ENCODE measurements at regions not wholly inside any gene's neighbourhood (a gene's known extent, or its start where the extent isn't known, plus 50 kb on each side); places are given as distances from the start of the nearest gene placed in this dataset.

DNA sequence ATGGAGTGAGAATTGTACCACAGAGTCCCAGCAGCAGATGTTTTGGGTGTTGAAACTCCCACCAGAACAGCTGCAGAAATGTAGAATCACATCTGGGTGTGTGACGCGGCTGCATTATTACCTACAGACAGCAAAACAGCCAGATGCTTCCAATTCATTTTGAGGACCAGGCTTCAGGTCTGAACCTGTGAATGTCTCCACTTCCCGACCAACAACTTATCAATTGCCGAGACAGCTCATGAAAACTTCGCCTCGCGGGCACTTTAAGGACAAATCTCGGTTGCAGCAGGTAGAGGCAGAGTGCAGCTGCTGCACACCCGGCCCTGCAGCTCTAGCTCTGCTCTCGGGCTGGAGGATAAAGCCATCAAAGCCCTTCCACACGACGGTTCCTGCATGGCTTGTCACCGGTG is 202.0 kb downstream of the HRH4 start:
- DNase-seq (ENCODE audit: low read depth in 4 of 4, low spot score in 3 of 4), result no peak

DNA sequence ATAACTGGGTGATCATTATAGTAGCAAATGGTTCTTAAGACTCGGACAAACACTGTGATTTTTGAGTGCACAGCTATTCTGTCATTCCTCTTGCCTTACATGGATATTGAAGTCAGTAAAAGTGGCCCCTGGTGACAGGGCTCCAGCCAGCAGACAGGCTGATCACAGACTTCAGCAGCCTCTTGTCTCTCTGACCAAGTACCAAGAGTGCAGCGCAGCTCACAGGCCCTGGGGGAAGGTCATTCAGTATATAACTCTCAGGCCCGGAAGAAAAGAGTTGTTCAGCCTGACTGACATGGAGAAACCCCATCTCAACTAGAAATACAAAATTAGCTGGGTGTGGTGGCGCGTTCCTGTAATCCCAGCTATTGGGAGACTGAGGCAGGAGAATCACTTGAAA is 202.6 kb downstream of the HRH4 start:
- DNase-seq (ENCODE audit: low read depth in 4 of 4, low spot score in 3 of 4), result no peak

DNA sequence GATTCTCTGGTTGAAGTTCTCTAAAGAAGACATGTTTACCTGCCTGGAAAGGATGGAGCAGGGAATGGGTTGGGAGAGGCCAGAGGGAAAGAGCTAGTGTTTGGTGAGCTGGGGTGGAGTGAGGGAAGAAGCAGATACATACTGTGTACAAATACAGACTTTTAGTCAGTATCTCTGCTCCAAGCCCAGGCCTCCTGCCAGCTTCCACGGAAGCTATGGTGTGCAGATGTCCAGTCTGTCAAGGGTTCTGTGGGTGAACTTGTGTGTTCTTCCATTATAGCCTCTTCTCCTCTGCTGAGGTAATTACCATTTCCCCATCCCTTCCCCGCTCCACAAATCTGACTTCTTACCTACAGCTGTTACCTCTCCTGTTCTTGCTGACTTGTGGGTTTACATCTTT is 208.6 kb downstream of the HRH4 start:
- DNase-seq (ENCODE audit: low read depth in 4 of 4, low spot score in 3 of 4), result no peak

DNA sequence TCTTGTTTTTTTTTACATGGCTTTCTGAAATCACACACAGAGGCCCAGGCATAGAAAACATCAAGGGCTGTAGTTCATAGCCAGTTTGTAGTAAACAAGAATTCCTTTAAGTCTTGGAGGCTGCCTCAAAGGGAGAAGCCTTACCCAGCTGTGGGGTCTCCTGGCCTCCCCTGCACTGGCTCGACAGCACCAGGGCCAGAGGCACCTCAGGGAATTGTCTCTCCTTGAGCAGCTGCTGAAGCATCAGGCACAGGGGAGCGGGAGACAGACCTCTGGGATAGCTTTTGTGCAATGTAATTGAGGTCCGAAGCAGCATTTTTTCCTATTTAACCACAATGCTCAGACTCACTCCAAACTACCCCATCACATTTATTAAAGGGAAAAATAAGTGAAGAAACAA is 209.1 kb downstream of the HRH4 start:
- DNase-seq (ENCODE audit: low read depth in 4 of 4, low spot score in 3 of 4), result no peak

- no peak for DNase-seq (ENCODE audit: low read depth in 4 of 4, low spot score in 3 of 4)
Measured at GRCh38 chr18:24672165-24672941, 211.9 kb downstream of the HRH4 start.

- no peak for DNase-seq (ENCODE audit: low read depth in 4 of 4, low spot score in 3 of 4)
Measured at GRCh38 chr18:24674200-24674599, 213.8 kb downstream of the HRH4 start.

DNA sequence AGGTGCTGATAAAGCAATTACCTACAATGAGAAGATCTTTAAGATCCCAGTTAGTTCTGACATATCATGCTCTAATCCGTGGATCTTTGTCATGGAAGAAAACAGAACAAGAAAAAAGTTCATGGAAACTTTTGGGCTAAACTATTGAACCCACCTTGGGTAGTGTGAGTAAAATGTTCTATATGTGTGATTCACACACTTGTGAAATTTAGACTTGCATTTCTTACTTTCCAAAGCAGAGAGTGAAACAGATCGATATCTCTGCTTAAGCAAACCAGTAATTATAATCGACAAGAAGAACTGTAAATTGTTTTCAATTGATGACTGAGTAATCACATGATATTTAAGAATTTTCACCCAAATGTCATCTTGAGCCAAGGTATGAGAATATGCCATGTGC is 214.2 kb downstream of the HRH4 start:
- no peak for DNase-seq (ENCODE audit: low read depth in 4 of 4, low spot score in 3 of 4)

DNA sequence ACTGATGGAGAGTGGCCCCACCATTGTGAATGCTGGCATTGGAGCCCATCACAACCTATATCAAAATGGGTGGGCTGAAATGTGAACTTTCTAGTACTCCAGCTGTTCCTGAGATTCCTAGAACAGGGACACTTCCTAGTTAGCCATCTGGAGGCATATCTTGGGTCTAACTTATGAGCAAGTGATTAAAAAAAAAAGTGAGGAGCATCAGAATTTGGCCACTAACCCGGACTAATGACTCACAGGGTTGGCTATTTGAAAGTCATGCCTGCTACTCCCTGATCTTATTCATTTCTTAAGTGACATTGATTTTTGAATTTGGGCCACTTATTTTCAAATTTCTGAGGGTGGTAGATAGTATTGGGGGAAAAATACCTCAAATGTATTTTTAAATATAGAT is 216.6 kb downstream of the HRH4 start:
- DNase-seq (ENCODE audit: low read depth in 4 of 4, low spot score in 3 of 4), result no peak

GRCh38 chr18:24678107-24678506 is 217.7 kb downstream of the HRH4 start:
- DNase-seq (ENCODE audit: low read depth in 4 of 4, low spot score in 3 of 4), result no peak

DNA sequence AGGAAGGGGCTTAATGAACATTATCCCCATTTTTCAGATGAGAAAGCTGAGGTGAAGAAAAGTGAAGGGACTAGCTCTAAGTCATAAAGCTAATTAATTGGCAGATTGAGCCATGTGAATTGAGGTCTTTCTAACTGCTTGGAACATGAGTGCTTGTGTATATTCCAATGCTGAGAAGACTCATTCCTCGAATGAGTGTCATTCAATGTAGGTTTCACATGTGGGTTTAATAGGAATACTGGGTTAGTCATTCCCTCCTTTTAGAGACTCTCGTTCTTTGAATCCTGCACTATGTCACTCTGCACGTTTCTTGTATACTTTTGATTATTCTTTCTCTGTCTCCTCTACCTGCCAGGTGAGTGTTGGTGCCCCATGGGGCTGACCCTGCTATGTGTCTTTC is 218.2 kb downstream of the HRH4 start:
- no peak for DNase-seq (ENCODE audit: low read depth in 4 of 4, low spot score in 3 of 4)

DNA sequence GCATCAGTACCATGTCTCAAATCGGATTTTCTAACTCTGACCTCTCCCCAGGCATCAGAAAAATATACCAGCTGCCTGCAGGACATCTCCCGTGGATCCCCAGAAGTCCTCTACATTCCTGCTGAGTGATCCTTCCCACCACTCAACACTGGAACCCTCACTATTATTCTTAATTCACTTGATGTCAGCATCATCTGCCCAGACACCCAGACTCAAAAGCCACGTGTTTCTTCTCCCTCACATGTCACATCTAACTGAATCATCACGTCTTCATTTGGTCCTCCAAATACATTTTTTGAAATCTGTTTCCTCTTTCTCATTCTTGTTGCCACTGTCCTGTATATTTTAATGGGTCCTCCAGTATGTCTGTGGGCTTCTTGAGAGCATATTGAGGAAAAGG is 218.6 kb downstream of the HRH4 start:
- no peak for DNase-seq (ENCODE audit: low read depth in 4 of 4, low spot score in 3 of 4)

GRCh38 chr18:24683925-24684324 is 223.5 kb downstream of the HRH4 start:
- DNase-seq (ENCODE audit: low read depth in 4 of 4, low spot score in 3 of 4), result no peak

GRCh38 chr18:24685254-24685959 is 225.0 kb downstream of the HRH4 start:
- DNase-seq (ENCODE audit: low read depth in 4 of 4, low spot score in 3 of 4), result no peak

GRCh38 chr18:24695168-24695567 is 234.7 kb downstream of the HRH4 start:
- DNase-seq (ENCODE audit: low read depth in 4 of 4, low spot score in 3 of 4), result peak in 3 of 4 donors; percentile 8 to 46 (median 14)

DNA sequence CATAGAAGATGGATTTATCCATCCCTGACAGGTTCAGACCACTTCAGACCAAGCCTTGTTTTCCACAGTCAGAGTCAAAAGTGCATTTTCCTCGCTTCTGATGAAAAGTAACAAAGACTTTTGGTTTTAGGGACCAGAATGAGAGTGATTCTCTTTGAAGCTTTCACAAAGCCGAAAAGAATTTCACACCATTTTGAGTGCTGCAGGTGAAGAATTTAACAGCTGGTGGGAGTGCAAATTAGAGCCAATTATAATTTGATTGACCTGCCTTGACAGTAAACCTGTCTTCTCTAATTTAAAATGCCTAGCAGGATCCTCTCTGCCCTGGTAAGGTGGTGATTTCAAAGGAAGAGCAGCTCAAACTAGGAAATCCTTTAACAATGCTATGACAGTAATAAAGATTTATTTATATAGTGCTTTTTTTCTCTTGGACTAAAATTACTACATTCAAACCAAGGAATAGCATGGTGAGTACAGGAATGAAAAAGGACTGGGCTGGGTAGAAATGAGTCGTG is 241.6 kb downstream of the HRH4 start:
- DNase-seq (ENCODE audit: low read depth in 4 of 4, low spot score in 3 of 4), result no peak

DNA sequence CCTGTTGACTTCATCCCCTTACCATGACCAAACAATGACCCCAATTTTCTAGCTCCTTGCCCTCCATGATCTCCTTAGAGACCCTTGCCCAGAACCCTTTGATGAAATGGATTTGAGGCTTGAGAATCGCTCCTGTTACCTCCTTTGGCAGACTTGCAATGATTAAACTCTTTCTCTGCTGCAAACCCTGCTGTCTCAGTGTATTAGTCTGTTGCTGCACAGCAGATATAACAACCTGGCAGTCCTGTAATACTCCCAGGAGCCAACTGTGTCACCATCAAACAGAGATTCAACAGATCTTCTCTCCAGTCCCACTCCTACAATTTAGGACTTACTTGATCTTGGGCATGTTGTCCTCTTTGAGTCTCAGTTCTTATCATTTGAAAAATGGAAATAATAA is 242.9 kb downstream of the HRH4 start:
- no peak for DNase-seq (ENCODE audit: low read depth in 4 of 4, low spot score in 3 of 4)

DNA sequence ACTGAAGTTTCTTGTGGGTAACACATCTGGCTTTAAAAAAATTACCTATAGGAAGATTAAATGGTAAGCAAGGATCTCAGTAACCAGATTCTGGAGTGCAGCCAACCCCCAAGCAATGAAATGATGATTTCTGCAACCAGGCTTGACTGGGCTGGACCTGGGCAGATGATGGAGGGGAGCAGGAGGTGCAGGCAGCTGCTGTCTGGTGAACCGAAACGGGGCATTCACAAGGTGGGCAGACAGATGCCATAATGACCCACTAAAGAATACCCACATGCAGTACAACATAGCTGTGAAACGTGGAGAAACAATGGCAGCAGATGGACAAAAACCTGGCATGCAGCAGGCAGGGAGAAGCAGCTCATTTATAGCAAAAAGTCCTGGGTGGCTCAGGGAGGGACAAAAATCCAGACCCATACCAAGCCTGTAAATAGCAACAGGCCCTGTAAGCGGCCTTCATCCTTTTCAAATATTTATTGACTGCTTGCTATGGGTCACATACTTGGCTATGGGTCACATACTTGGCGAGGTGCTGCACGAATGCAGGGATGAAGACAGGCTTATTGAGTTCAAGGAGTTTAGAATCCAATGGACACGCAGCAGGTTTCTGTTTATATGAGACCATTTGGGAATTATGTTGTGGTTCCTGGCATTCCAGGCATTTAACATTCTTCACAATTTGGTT is 244.7 kb downstream of the HRH4 start:
- no peak for DNase-seq (ENCODE audit: low read depth in 4 of 4, low spot score in 3 of 4)

- DNase-seq (ENCODE audit: low read depth in 4 of 4, low spot score in 3 of 4), result no peak
Measured at GRCh38 chr18:24710474-24710873, 250.0 kb downstream of the HRH4 start.

DNA sequence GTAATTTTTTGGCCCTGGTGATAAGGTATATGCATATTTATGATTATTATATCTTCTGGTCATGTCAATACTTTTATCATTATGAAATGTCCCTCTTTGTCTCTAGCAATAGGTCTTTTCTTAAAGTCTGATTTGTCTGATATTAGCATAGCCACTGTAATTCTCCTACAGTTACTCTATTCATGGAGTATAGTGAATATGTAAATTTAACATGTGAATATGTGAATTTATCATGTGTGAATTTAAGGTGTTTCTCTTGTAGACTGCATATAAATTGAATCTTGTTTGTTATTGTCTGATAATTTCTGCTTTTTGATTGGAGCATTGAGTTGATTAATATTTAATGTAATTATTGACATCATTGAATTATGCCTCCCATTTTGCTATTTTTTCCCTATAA is 259.4 kb downstream of the HRH4 start:
- no peak for DNase-seq (ENCODE audit: low read depth in 4 of 4, low spot score in 3 of 4)

DNA sequence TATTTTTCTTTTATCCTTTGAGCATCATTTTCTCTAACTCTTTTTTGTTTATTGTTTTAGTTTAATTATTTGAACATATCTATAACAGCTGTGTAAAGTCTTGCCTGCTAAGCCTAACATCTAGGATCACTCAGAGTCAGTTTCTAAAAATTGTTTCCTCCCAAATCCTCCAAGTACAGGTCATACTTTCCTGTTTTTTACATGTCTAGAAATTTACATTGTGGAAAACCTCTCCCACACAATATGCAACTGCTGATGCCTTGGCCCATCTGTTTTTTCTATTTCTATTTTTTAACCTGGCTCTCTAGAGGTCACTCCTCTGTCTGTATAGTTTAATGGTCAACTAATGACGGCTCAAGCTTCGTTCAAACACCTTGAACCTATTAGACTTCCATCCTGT is 261.0 kb downstream of the HRH4 start:
- no peak for DNase-seq (ENCODE audit: low read depth in 4 of 4, low spot score in 3 of 4)

GRCh38 chr18:24725644-24726415 is 265.4 kb downstream of the HRH4 start:
- no peak for DNase-seq (ENCODE audit: low read depth in 4 of 4, low spot score in 3 of 4)
